IMR-90 (cell line): ENCODE measurements at regions not wholly inside any gene's neighbourhood (a gene's known extent, or its start where the extent isn't known, plus 50 kb on each side); places are given as distances from the start of the nearest gene placed in this dataset.

Experiments
- BHLHE40 ChIP-seq: fragments of 150-350 bp; IDR thresholded peaks from 2 replicates; pipeline ENCODE4 v1.6.1; 2016; ENCODE audit warnings: mild to moderate bottlenecking, low read depth, low read length
- CEBPB ChIP-seq: IDR thresholded peaks from 2 replicates; pipeline ENCODE4 v1.6.1; 2012; ENCODE audit warnings: low read depth, low read length, improper control_type of control experiment
- CTCF ChIP-seq: conservative IDR thresholded peaks from 2 replicates; pipeline ENCODE4 v1.5.1; 2012; ENCODE audit warnings: mild to moderate bottlenecking, low read depth, low read length, improper control_type of control experiment
- POLR2A ChIP-seq: IDR thresholded peaks from 2 replicates; pipeline ENCODE4 v1.6.1; 2012; ENCODE audit warnings: mild to moderate bottlenecking, low read depth, low read length
- RCOR1 ChIP-seq: IDR thresholded peaks from 2 replicates; pipeline ENCODE4 v1.6.1; 2012; ENCODE audit warnings: mild to moderate bottlenecking, low read length, improper control_type of control experiment; ENCODE audit not compliant: insufficient replicate concordance
- SMC3 ChIP-seq: fragments of 150-350 bp; IDR thresholded peaks from 2 replicates; pipeline ENCODE4 v1.6.1; 2016; ENCODE audit warnings: low read depth, mild to moderate bottlenecking, antibody characterized with exemption, low read length, moderate library complexity

GRCh38 chr5:8521991-8522390, 653.0 kb downstream of the MTRR start:
- TF ChIP-seq CEBPB (no peak), CTCF (no peak), SMC3 (no peak), BHLHE40 (no peak), RCOR1 (no peak), POLR2A (no peak)
